Stomach (tissue), 8 donors: ENCODE measurements at regions not wholly inside any gene's neighbourhood (a gene's known extent, or its start where the extent isn't known, plus 50 kb on each side); places are given as distances from the start of the nearest gene placed in this dataset.

Experiments
- DNase-seq, 2 donors: peaks; one replicate each; pipeline versions ENCODE4 v3.0.0 to v3.0.0-alpha.2; 2013 to 2019
- H3K27ac ChIP-seq, 5 donors: fragments of 200-600 bp in 4 of 5; sonication (generic) in 4 of 5; one replicate each; pipeline ENCODE4 v1.5.1; 2013 to 2019; ENCODE audit warnings: mild to moderate bottlenecking in 1 of 5, moderate library complexity in 1 of 5
- H3K27me3 ChIP-seq, 3 donors: fragments of 200-600 bp; sonication (generic); one replicate each; pipeline ENCODE4 v1.5.1; 2017 to 2019; ENCODE audit warnings: mixed run types in 1 of 3
- H3K36me3 ChIP-seq, 4 donors: fragments of 200-600 bp; sonication (generic); 1 replicate in 3 of 4; 2 replicates in 1 of 4; pipeline ENCODE4 v1.5.1; 2016 to 2019
- H3K4me1 ChIP-seq, 4 donors: fragments of 200-600 bp; sonication (generic); one replicate each; pipeline ENCODE4 v1.5.1; 2016 to 2019
- H3K4me3 ChIP-seq, 4 donors: fragments of 200-600 bp; sonication (generic) in 3 of 4; one replicate each; pipeline ENCODE4 v1.5.1; 2016 to 2019; ENCODE audit warnings: mild to moderate bottlenecking in 1 of 4
- H3K9me3 ChIP-seq, 4 donors: fragments of 200-600 bp; sonication (generic); one replicate each; pipeline ENCODE4 v1.5.1; 2016 to 2019
- CTCF ChIP-seq, 7 experiments: fragments of 450-650 bp in 4 of 7; fragments of 200-600 bp in 3 of 7; sonication (generic) in 3 of 7; IDR thresholded peaks; one replicate each; pipeline ENCODE4 v1.5.1; 2016 to 2019; ENCODE audit warnings: antibody characterized with exemption in 7 of 7, control low read depth in 2 of 7, mild to moderate bottlenecking in 1 of 7
- EP300 ChIP-seq: sonication (generic); formaldehyde crosslinking; IDR thresholded peaks from one replicate; pipeline ENCODE4 v1.6.1; 2017; ENCODE audit warnings: antibody characterized with exemption
- POLR2A ChIP-seq, 4 donors: fragments of 450-650 bp; IDR thresholded peaks; one replicate each; pipeline ENCODE4 v1.6.1; 2016; ENCODE audit warnings: antibody characterized with exemption in 4 of 4, control low read depth in 2 of 4, mild to moderate bottlenecking in 1 of 4, moderate library complexity in 1 of 4
- POLR2AphosphoS5 ChIP-seq, 3 donors: sonication (generic); formaldehyde crosslinking; IDR thresholded peaks; one replicate each; pipeline ENCODE4 v1.6.1; 2016; ENCODE audit warnings: antibody characterized with exemption in 3 of 3
- WGBS, 5 donors: extraction: QIAGEN DNeasy Blood & Tissue Kit in 3 of 5; methylation state at CpG; one replicate each; pipeline versions ENCODE4 v1.1.5 to v1.1.7; 2013 to 2018; 5-methylcytosine and 5-hydroxymethylcytosine counted together
- intact Hi-C: fragments of 100-400 bp; cut with DNase I; formaldehyde crosslinking; loops from one replicate; pipeline ENCODE4 v1.15.1; 2023; ENCODE audit warnings: low total_unique reads
- donor health status: healthy with polysubstance abuse.
- donor health status: Bipolar disorder and iron deficiency.
- donor health status: healthy.

GRCh38 chr16:6709736-6710135 is 622.9 kb upstream of the RBFOX1 start:
- intact Hi-C loops: no loop called here
- no peak overlapping the region for H3K4me3 ChIP-seq
- H3K4me1 ChIP-seq: no peaks in the 10 kb centered on the region
- H3K36me3 ChIP-seq: no peaks in the 10 kb centered on the region
- 84 to 87% (median 86%) methylated on average over 9 of the region's 9 CpGs for WGBS, 5 donors
- DNase-seq: no peak
- TF ChIP-seq CTCF (IDR thresholded peaks at IDR 0.05) (no peak), POLR2AphosphoS5 (IDR thresholded peaks at IDR 0.05) (no peak), POLR2A (IDR thresholded peaks at IDR 0.05) (no peak), EP300 (no peak)
- peaks cover 0 to 10% (median 2%) of the 10 kb centered on the region in 4 donors for H3K9me3 ChIP-seq
- no peak overlapping the region for H3K27ac ChIP-seq
- no peaks in the 10 kb centered on the region for H3K27me3 ChIP-seq

GRCh38 chr16:6708576-6709215 is 623.9 kb upstream of the RBFOX1 start:
- DNase-seq: no peak
- H3K4me1 ChIP-seq: no peaks in the 10 kb centered on the region
- H3K36me3 ChIP-seq: no peaks in the 10 kb centered on the region
- no peaks in the 10 kb centered on the region for H3K27me3 ChIP-seq
- WGBS, 5 donors: 68 to 84% (median 79%) methylated on average over 5 of the region's 5 CpGs
- peaks cover 0 to 10% (median 2%) of the 10 kb centered on the region in 4 donors for H3K9me3 ChIP-seq
- intact Hi-C loops: no loop called here
- TF ChIP-seq POLR2A (IDR thresholded peaks at IDR 0.05) (no peak), POLR2AphosphoS5 (IDR thresholded peaks at IDR 0.05) (no peak), CTCF (IDR thresholded peaks at IDR 0.05) (no peak), EP300 (no peak)
- H3K27ac ChIP-seq: no peak overlapping the region
- no peak overlapping the region for H3K4me3 ChIP-seq

GRCh38 chr16:6704306-6704930 is 628.2 kb upstream of the RBFOX1 start:
- Histone ChIP-seq H3K4me3 (no peak overlapping the region), H3K27ac (no peak overlapping the region), H3K4me1 (no peaks in the 10 kb centered on the region), H3K36me3 (no peaks in the 10 kb centered on the region), H3K9me3 (peaks cover 0 to 7% (median 0%) of the 10 kb centered on the region in 4 donors), H3K27me3 (no peaks in the 10 kb centered on the region)
- WGBS, 5 donors: 42 to 62% (median 47%) methylated on average over 7 of the region's 7 CpGs
- DNase-seq: no peak
- intact Hi-C loops: no loop called here
- no peak for TF ChIP-seq EP300
- no peak for TF ChIP-seq CTCF (IDR thresholded peaks at IDR 0.05)
- TF ChIP-seq POLR2A (IDR thresholded peaks at IDR 0.05): no peak
- no peak for TF ChIP-seq POLR2AphosphoS5 (IDR thresholded peaks at IDR 0.05)

GRCh38 chr16:6701096-6701495 is 631.5 kb upstream of the RBFOX1 start:
- intact Hi-C loops: no loop called here
- WGBS, 5 donors: 19 to 32% (median 29%) methylated on average over 3 of the region's 3 CpGs
- Histone ChIP-seq H3K27me3 (no peaks in the 10 kb centered on the region), H3K4me1 (no peaks in the 10 kb centered on the region), H3K36me3 (no peaks in the 10 kb centered on the region), H3K9me3 (peaks cover 0 to 7% (median 0%) of the 10 kb centered on the region in 4 donors), H3K27ac (no peak overlapping the region), H3K4me3 (no peak overlapping the region)
- no peak for DNase-seq
- no peak for TF ChIP-seq POLR2A (IDR thresholded peaks at IDR 0.05)
- TF ChIP-seq POLR2AphosphoS5 (IDR thresholded peaks at IDR 0.05): no peak
- no peak for TF ChIP-seq EP300
- no peak for TF ChIP-seq CTCF (IDR thresholded peaks at IDR 0.05)
